ENCODE measurements at regions not wholly inside any gene's neighbourhood (a gene's known extent, or its start where the extent isn't known, plus 50 kb on each side); places are given as distances from the start of the nearest gene placed in this dataset.

DNA sequence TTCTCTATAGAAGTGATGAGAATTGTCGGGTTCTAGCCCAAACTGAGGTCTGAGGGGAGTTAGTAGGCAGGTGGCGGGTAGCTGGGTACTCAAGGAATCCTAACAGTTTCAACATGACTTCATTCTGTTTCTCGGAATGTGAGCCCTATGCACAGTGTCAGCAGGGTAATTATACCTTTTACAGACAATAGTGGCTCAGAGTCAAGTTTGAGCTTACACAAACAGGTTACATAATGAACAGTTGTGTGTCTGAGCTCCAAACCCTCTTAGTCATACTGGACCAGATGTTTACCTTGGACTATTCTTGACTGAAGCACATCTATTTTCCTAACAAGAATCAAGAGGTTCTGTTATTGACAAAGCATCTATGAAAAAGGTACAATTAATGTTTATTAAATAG lies 1066.7 kb upstream of the PCDH20 start:
- no peak for TF ChIP-seq POLR2A (IDR thresholded peaks at IDR 0.05)
- TF ChIP-seq, protein P1, sequence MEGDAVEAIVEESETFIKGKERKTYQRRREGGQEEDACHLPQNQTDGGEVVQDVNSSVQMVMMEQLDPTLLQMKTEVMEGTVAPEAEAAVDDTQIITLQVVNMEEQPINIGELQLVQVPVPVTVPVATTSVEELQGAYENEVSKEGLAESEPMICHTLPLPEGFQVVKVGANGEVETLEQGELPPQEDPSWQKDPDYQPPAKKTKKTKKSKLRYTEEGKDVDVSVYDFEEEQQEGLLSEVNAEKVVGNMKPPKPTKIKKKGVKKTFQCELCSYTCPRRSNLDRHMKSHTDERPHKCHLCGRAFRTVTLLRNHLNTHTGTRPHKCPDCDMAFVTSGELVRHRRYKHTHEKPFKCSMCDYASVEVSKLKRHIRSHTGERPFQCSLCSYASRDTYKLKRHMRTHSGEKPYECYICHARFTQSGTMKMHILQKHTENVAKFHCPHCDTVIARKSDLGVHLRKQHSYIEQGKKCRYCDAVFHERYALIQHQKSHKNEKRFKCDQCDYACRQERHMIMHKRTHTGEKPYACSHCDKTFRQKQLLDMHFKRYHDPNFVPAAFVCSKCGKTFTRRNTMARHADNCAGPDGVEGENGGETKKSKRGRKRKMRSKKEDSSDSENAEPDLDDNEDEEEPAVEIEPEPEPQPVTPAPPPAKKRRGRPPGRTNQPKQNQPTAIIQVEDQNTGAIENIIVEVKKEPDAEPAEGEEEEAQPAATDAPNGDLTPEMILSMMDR (IDR thresholded peaks at IDR 0.05), result no peak
